Fibroblast of lung (primary cell): ENCODE measurements at regions not wholly inside any gene's neighbourhood (a gene's known extent, or its start where the extent isn't known, plus 50 kb on each side); places are given as distances from the start of the nearest gene placed in this dataset.

Experiments
- DNase-seq, 2 donors: peaks; one replicate each; pipeline versions ENCODE4 v3.0.0 to v3.0.0-alpha.2; 2010; ENCODE audit warnings: low read depth in 2 of 2
- H2AFZ ChIP-seq: 2 replicates; pipeline ENCODE4 v1.5.1; 2012; ENCODE audit warnings: low read length, control low read depth, inconsistent platforms
- H3K27ac ChIP-seq: 2 replicates; pipeline ENCODE4 v1.5.1; 2011; ENCODE audit warnings: low read length, control low read depth; ENCODE audit not compliant: insufficient read depth
- H3K27me3 ChIP-seq: 2 replicates; pipeline ENCODE4 v1.5.1; 2011; ENCODE audit warnings: mild to moderate bottlenecking, low read length; ENCODE audit not compliant: control insufficient read depth, insufficient read depth
- H3K36me3 ChIP-seq: 2 replicates; pipeline ENCODE4 v1.5.1; 2011; ENCODE audit warnings: low read length; ENCODE audit not compliant: control insufficient read depth, insufficient read depth
- H3K4me1 ChIP-seq: 2 replicates; pipeline ENCODE4 v1.5.1; 2011; ENCODE audit warnings: low read length; ENCODE audit not compliant: control insufficient read depth, insufficient read depth; ENCODE audit errors: extremely low read depth
- H3K4me2 ChIP-seq: 2 replicates; pipeline ENCODE4 v1.5.1; 2011; ENCODE audit warnings: low read length, control low read depth; ENCODE audit not compliant: insufficient read depth; ENCODE audit errors: extremely low read depth
- H3K4me3 ChIP-seq, 4 experiments: fragments of 200-600 bp in 1 of 4; sonication (generic) in 1 of 4; replicated peaks in 1 of 4; 2 replicates each; pipeline ENCODE4 v1.5.1; 2011 to 2016; ENCODE audit warnings: low read length in 4 of 4, low read depth in 3 of 4, mild to moderate bottlenecking in 3 of 4, control low read depth in 2 of 4, inconsistent platforms in 1 of 4, mixed read lengths in 1 of 4; ENCODE audit not compliant: insufficient read depth in 1 of 4; ENCODE audit errors: control extremely low read depth in 1 of 4
- H3K79me2 ChIP-seq: 2 replicates; pipeline ENCODE4 v1.5.1; 2012; ENCODE audit warnings: mild to moderate bottlenecking, low read length, inconsistent platforms; ENCODE audit not compliant: control insufficient read depth, insufficient read depth
- H3K9ac ChIP-seq: 2 replicates; pipeline ENCODE4 v1.5.1; 2011; ENCODE audit warnings: mild to moderate bottlenecking, low read length, control low read depth; ENCODE audit not compliant: insufficient read depth
- H3K9me3 ChIP-seq: 2 replicates; pipeline ENCODE4 v1.5.1; 2012; ENCODE audit warnings: low read depth, low read length; ENCODE audit not compliant: control insufficient read depth, insufficient read depth
- H4K20me1 ChIP-seq: 2 replicates; pipeline ENCODE4 v1.5.1; 2011; ENCODE audit warnings: low read length; ENCODE audit not compliant: control insufficient read depth, insufficient read depth; ENCODE audit errors: extremely low read depth
- EZH2 ChIP-seq: IDR thresholded peaks from 2 replicates; pipeline ENCODE4 v1.5.1; 2012; ENCODE audit warnings: low read length, control low read depth, mild to moderate bottlenecking; ENCODE audit errors: missing control alignments
- TF ChIP-seq, protein P1 (sequence below), 2 donors: IDR thresholded peaks in 1 of 2; conservative IDR thresholded peaks in 1 of 2; 1 replicate in 1 of 2; 2 replicates in 1 of 2; pipeline ENCODE4 v1.5.1; 2011 to 2012; ENCODE audit warnings: low read length in 2 of 2, control low read depth in 1 of 2, inconsistent platforms in 1 of 2, low read depth in 1 of 2, mild to moderate bottlenecking in 1 of 2

DNA sequence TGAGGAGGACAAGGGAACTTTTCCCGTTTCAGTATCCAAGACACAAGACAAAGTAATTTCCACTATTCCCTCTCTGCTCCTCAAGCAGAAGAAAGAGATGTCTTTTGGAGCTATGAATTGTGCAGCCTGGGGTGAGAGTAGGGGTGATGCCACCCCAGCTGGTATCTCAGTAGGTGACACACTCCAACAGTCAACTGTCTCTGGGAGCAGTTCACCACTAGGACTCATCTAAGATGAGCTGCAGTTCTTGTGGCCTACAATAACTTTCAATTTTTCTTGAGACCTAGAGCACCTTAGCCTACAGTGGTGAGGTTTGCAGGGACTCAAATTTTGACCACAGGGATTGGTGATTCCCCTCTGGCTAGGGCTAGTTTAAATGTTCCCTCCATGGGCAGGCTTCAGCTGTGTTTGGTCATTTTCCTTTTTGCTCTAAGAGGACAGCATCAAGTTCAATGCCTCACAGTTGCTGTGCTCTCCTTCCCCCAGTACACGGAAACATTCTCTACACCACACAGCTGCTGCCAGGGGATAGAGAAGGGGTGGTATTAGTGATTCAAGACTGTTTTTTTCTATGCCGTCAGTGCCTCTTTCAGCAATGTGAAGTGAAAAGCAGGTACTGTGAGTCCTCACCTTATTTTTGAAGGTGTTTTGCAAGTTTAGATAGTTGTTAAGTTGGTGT, 278.6 kb upstream of the RORB start:
- Histone ChIP-seq H3K27ac (no peak overlapping the region), H3K79me2 (no peaks in the 10 kb centered on the region), H3K4me3 (no peak overlapping the region), H3K36me3 (no peaks in the 10 kb centered on the region), H3K4me2 (no peak overlapping the region), H3K4me1 (no peaks in the 10 kb centered on the region), H3K27me3 (no peaks in the 10 kb centered on the region), H3K9me3 (no peaks in the 10 kb centered on the region), H4K20me1 (no peaks in the 10 kb centered on the region), H3K9ac (no peak overlapping the region), H2AFZ (no peak overlapping the region)
- TF ChIP-seq, protein P1, sequence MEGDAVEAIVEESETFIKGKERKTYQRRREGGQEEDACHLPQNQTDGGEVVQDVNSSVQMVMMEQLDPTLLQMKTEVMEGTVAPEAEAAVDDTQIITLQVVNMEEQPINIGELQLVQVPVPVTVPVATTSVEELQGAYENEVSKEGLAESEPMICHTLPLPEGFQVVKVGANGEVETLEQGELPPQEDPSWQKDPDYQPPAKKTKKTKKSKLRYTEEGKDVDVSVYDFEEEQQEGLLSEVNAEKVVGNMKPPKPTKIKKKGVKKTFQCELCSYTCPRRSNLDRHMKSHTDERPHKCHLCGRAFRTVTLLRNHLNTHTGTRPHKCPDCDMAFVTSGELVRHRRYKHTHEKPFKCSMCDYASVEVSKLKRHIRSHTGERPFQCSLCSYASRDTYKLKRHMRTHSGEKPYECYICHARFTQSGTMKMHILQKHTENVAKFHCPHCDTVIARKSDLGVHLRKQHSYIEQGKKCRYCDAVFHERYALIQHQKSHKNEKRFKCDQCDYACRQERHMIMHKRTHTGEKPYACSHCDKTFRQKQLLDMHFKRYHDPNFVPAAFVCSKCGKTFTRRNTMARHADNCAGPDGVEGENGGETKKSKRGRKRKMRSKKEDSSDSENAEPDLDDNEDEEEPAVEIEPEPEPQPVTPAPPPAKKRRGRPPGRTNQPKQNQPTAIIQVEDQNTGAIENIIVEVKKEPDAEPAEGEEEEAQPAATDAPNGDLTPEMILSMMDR (conservative IDR thresholded peaks at IDR 0.05 in 1 of 2, IDR thresholded peaks at IDR 0.05 in 1 of 2; ENCODE audit: low read depth in 1 of 2, low read length in 2 of 2), result no peak
- TF ChIP-seq EZH2, result no peak
- no peak for DNase-seq

DNA sequence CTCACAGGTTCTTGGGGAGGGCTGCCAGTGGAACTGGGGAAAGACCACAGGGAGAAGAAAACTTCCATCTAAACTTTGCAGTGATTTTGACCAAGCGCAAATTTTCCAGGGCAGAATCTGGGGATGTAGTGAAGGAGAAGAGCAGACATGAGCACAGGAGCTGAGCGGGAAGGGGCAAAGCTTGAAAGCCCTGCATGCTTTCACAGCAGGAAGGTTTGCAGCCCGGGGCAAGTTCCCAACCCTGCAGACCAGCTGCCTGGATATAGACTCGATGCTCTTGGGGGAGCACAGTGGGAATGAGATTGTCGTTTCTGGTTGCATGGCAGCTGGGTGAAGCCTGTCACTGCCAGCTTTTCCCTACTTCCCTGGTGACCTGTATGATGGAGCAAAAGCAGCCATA, 276.8 kb upstream of the RORB start:
- H3K9ac ChIP-seq, result no peak overlapping the region
- DNase-seq, result no peak
- TF ChIP-seq EZH2, result no peak
- TF ChIP-seq, protein P1 (conservative IDR thresholded peaks at IDR 0.05 in 1 of 2, IDR thresholded peaks at IDR 0.05 in 1 of 2; ENCODE audit: low read depth in 1 of 2, low read length in 2 of 2), result no peak

DNA sequence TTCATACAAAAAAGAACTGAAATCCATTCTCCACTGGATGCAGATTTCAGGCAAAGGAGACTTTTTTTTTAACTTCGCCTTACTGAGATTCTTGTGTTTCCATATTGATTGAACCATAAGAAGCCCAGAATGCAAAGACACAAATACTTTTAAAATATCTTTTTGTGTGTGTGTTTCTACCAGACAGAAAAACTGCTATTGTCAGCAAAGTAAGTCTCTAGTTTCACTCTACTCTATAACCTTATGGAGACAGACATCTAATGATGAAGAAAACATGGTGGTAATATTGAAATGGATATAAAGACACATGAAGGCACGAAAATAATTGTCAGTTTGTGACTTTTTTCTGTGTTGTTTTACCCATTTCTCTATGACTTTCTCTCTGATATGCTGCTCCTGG, 260.3 kb upstream of the RORB start:
- Histone ChIP-seq H3K4me2 (no peak overlapping the region), H3K4me3 (no peak overlapping the region), H3K79me2 (no peaks in the 10 kb centered on the region), H4K20me1 (no peaks in the 10 kb centered on the region), H3K4me1 (no peaks in the 10 kb centered on the region), H3K27me3 (no peaks in the 10 kb centered on the region), H3K9me3 (no peaks in the 10 kb centered on the region), H3K36me3 (no peaks in the 10 kb centered on the region), H3K9ac (no peak overlapping the region), H3K27ac (no peak overlapping the region), H2AFZ (no peak overlapping the region)
- TF ChIP-seq EZH2, result no peak
- TF ChIP-seq, protein P1 (conservative IDR thresholded peaks at IDR 0.05 in 1 of 2, IDR thresholded peaks at IDR 0.05 in 1 of 2; ENCODE audit: low read depth in 1 of 2, low read length in 2 of 2), result no peak
- no peak for DNase-seq

More for the DNA sequence above, 276.8 kb upstream of the RORB start:
- Histone ChIP-seq H3K27ac (no peak overlapping the region), H3K36me3 (no peaks in the 10 kb centered on the region), H3K4me3 (no peak overlapping the region), H3K9me3 (no peaks in the 10 kb centered on the region), H3K4me1 (no peaks in the 10 kb centered on the region), H2AFZ (no peak overlapping the region), H4K20me1 (no peaks in the 10 kb centered on the region), H3K79me2 (no peaks in the 10 kb centered on the region), H3K27me3 (no peaks in the 10 kb centered on the region), H3K4me2 (no peak overlapping the region)
